Skeletal muscle satellite cell (primary cell): ENCODE measurements at regions not wholly inside any gene's neighbourhood (a gene's known extent, or its start where the extent isn't known, plus 50 kb on each side); places are given as distances from the start of the nearest gene placed in this dataset.

ENCODE experiments used
- H3K27me3 ChIP-seq: 2 replicates; pipeline ENCODE4 v1.7.0; 2013; ENCODE audit warnings: low read length; ENCODE audit not compliant: control insufficient read depth, insufficient read depth
- H3K36me3 ChIP-seq: 2 replicates; pipeline ENCODE4 v1.7.0; 2013; ENCODE audit warnings: mild to moderate bottlenecking, control low read depth, low read length; ENCODE audit not compliant: insufficient read depth
- H3K4me1 ChIP-seq: 2 replicates; pipeline ENCODE4 v1.7.0; 2013; ENCODE audit warnings: low read length; ENCODE audit not compliant: control insufficient read depth, insufficient read depth
- H3K4me2 ChIP-seq: 2 replicates; pipeline ENCODE4 v1.7.0; 2013; ENCODE audit warnings: mild to moderate bottlenecking, low read length
- H3K4me3 ChIP-seq: 2 replicates; pipeline ENCODE4 v1.7.0; 2013; ENCODE audit warnings: low read length
- H3K9ac ChIP-seq: 2 replicates; pipeline ENCODE4 v1.7.0; 2013; ENCODE audit warnings: mild to moderate bottlenecking, low read depth, low read length, moderate library complexity
- H3K9me3 ChIP-seq: replicated peaks from 2 replicates; pipeline ENCODE4 v1.7.0; 2013; ENCODE audit warnings: mild to moderate bottlenecking, control low read depth, low read length

- Histone ChIP-seq H3K9ac (no peak overlapping the region), H3K36me3 (no peaks in the 10 kb centered on the region), H3K9me3 (peaks cover 14% of the 10 kb centered on the region), H3K27me3 (no peaks in the 10 kb centered on the region), H3K4me2 (no peak overlapping the region), H3K4me3 (no peak overlapping the region), H3K4me1 (peaks cover 22% of the 10 kb centered on the region)
Measured at GRCh38 chr18:42445359-42445758, 490.3 kb downstream of the PIK3C3 start.

DNA sequence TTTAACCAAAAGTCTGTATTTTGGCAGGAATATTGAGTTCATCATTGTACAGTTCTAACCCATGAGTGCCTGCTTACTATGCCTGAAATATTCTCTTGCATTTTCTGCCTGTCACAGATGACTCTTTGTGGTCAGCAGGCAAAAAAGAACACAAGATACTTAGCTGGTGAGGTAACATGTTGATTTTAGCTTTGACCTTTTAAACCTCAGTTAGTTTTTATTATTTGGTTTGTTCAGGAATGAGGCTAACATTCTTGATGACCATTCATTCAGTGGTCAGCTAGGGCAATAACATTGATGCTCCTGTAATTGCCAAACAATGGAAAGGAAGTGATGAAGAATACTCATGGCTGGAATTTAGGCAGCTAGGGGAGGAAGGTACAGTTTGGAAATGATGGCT, 491.2 kb downstream of the PIK3C3 start:
- H3K4me3 ChIP-seq = no peak overlapping the region
- peak overlapping the region; percentile 19 for H3K4me2 ChIP-seq
- peaks cover 22% of the 10 kb centered on the region for H3K4me1 ChIP-seq
- peaks cover 14% of the 10 kb centered on the region for H3K9me3 ChIP-seq
- H3K27me3 ChIP-seq = no peaks in the 10 kb centered on the region
- no peaks in the 10 kb centered on the region for H3K36me3 ChIP-seq
- no peak overlapping the region for H3K9ac ChIP-seq

DNA sequence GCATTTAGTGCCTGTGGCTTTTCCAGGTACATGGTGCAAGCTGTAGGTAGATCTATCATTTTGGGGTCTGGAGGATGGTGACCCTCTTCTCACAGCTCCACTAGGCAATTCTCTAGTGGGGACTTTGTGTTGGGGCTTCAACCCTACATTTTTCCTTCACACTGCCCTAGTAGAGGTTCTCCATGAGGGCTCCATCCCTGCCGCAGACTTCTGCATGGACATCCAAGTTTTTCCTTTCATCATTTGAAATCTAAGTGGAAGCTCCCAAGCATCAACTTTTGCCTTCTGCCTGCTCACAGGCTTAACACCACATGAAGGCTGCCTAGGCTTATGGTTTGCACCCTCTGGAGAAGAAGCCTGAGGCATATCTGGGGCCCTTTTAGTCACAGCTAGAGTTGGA, 492.7 kb downstream of the PIK3C3 start:
- H3K4me3 ChIP-seq = no peak overlapping the region
- no peak overlapping the region for H3K9ac ChIP-seq
- peaks cover 22% of the 10 kb centered on the region for H3K4me1 ChIP-seq
- no peaks in the 10 kb centered on the region for H3K36me3 ChIP-seq
- peaks cover 14% of the 10 kb centered on the region for H3K9me3 ChIP-seq
- H3K4me2 ChIP-seq = no peak overlapping the region
- no peaks in the 10 kb centered on the region for H3K27me3 ChIP-seq

- Histone ChIP-seq H3K4me1 (no peaks in the 10 kb centered on the region), H3K27me3 (no peaks in the 10 kb centered on the region), H3K9me3 (no peaks in the 10 kb centered on the region), H3K9ac (no peak overlapping the region), H3K36me3 (no peaks in the 10 kb centered on the region), H3K4me2 (no peak overlapping the region), H3K4me3 (no peak overlapping the region)
Measured at GRCh38 chr18:42458226-42458625, 503.2 kb downstream of the PIK3C3 start.

GRCh38 chr18:42459873-42460272, 504.8 kb downstream of the PIK3C3 start:
- H3K4me2 ChIP-seq = no peak overlapping the region
- no peak overlapping the region for H3K9ac ChIP-seq
- H3K4me1 ChIP-seq = no peaks in the 10 kb centered on the region

GRCh38 chr18:42471885-42472284, 516.9 kb downstream of the PIK3C3 start:
- Histone ChIP-seq H3K4me2 (no peak overlapping the region), H3K4me1 (no peaks in the 10 kb centered on the region), H3K27me3 (no peaks in the 10 kb centered on the region), H3K9ac (no peak overlapping the region), H3K9me3 (no peaks in the 10 kb centered on the region), H3K36me3 (no peaks in the 10 kb centered on the region), H3K4me3 (no peak overlapping the region)

More at GRCh38 chr18:42459873-42460272, 504.8 kb downstream of the PIK3C3 start:
- Histone ChIP-seq H3K4me3 (no peak overlapping the region), H3K27me3 (peaks cover 4% of the 10 kb centered on the region), H3K36me3 (no peaks in the 10 kb centered on the region), H3K9me3 (no peaks in the 10 kb centered on the region)

DNA sequence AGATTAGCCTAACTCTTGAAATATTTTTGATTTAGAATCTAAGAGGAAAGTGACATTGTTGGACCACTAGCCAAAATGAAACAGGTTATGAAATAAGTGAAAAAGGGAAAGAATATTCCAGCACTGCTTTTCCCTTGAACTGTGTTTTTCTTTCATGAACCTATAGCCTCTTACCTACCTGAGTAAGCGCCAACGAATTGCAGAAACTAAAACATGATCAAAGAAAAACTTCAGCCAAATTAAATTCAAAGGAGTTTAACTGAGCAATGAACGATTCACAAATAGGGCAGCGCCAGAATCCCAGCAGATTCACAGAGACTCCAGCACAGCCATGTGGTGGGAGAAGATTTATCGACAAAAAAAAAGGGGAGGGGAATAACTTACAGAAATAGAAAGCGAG, 518.6 kb downstream of the PIK3C3 start:
- Histone ChIP-seq H3K36me3 (no peaks in the 10 kb centered on the region), H3K9ac (no peak overlapping the region), H3K4me1 (no peaks in the 10 kb centered on the region), H3K9me3 (no peaks in the 10 kb centered on the region), H3K27me3 (no peaks in the 10 kb centered on the region), H3K4me2 (no peak overlapping the region), H3K4me3 (no peak overlapping the region)

GRCh38 chr18:42474577-42474976, 519.5 kb downstream of the PIK3C3 start:
- Histone ChIP-seq H3K4me2 (no peak overlapping the region), H3K27me3 (no peaks in the 10 kb centered on the region), H3K9ac (no peak overlapping the region), H3K36me3 (no peaks in the 10 kb centered on the region), H3K4me3 (no peak overlapping the region), H3K9me3 (no peaks in the 10 kb centered on the region), H3K4me1 (no peaks in the 10 kb centered on the region)

DNA sequence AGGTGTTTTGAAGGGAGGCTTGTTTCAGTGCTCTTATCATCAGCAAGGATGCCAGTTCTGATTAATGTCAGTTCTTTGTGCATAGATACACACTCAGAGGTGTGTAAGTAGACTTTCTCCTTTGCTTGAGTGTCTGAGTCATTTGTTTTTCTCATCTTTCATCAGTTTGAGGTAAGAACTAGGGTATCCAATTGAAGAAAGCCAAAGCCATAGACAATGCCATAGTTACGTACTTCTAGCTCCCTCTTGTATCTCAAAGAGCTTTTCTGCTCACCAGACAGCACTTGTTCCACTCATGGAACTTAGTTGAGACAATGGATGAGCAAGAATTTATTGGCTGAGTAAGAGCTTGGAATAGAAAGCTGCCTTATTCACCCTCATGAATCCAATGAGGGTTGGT, 520.1 kb downstream of the PIK3C3 start:
- no peak overlapping the region for H3K9ac ChIP-seq
- H3K36me3 ChIP-seq = no peaks in the 10 kb centered on the region
- H3K4me1 ChIP-seq = no peaks in the 10 kb centered on the region
- no peak overlapping the region for H3K4me2 ChIP-seq
- no peaks in the 10 kb centered on the region for H3K27me3 ChIP-seq
- H3K4me3 ChIP-seq = no peak overlapping the region
- H3K9me3 ChIP-seq = no peaks in the 10 kb centered on the region

GRCh38 chr18:42477267-42477666, 522.2 kb downstream of the PIK3C3 start:
- H3K4me3 ChIP-seq = no peak overlapping the region
- no peak overlapping the region for H3K4me2 ChIP-seq
- no peaks in the 10 kb centered on the region for H3K9me3 ChIP-seq
- H3K9ac ChIP-seq = no peak overlapping the region
- no peaks in the 10 kb centered on the region for H3K36me3 ChIP-seq
- no peaks in the 10 kb centered on the region for H3K27me3 ChIP-seq
- no peaks in the 10 kb centered on the region for H3K4me1 ChIP-seq

DNA sequence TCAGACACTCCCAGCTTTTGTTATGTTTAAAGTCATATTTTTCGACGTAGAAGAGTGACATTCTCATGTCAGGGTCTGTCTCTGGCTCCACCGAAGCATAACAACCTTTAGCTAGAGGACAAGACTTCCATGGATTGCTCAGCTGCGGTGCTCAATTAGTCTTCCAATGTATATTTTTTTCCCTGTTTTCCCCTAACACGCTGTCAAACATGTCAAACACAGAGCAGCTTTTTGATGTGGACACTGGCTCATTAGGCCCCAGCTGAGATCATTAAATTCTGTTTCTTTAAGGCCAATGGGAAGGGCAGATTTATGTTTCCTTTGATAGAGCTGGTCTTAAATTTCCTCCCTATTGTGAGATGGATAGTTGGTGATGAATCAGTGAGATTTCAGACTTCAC, 525.4 kb downstream of the PIK3C3 start:
- Histone ChIP-seq H3K4me3 (no peak overlapping the region), H3K9me3 (peaks cover 1% of the 10 kb centered on the region), H3K4me2 (no peak overlapping the region), H3K36me3 (no peaks in the 10 kb centered on the region), H3K4me1 (no peaks in the 10 kb centered on the region), H3K27me3 (no peaks in the 10 kb centered on the region), H3K9ac (no peak overlapping the region)

GRCh38 chr18:42484648-42485047, 529.6 kb downstream of the PIK3C3 start:
- Histone ChIP-seq H3K36me3 (no peaks in the 10 kb centered on the region), H3K9ac (no peak overlapping the region), H3K27me3 (no peaks in the 10 kb centered on the region), H3K4me2 (no peak overlapping the region), H3K4me1 (no peaks in the 10 kb centered on the region), H3K9me3 (peaks cover 5% of the 10 kb centered on the region), H3K4me3 (no peak overlapping the region)
